Stimulated activated CD4-positive, alpha-beta T cell treated with anti-CD3 and anti-CD28 coated beads, Interleukin-2, amount 100 ng/mL, for 48 hours (primary cell): ENCODE measurements at regions not wholly inside any gene's neighbourhood (a gene's known extent, or its start where the extent isn't known, plus 50 kb on each side); places are given as distances from the start of the nearest gene placed in this dataset.

Source experiments
- DNase-seq, 2 donors: peaks; one replicate each; pipeline ENCODE4 v3.0.0-alpha.2; 2020

GRCh38 chr2:66093371-66093770, 341.6 kb upstream of the MEIS1 start:
- no peak for DNase-seq

- no peak for DNase-seq
These were observed 349.9 kb upstream of the MEIS1 start for GRCh38 chr2:66084948-66085590.

DNA sequence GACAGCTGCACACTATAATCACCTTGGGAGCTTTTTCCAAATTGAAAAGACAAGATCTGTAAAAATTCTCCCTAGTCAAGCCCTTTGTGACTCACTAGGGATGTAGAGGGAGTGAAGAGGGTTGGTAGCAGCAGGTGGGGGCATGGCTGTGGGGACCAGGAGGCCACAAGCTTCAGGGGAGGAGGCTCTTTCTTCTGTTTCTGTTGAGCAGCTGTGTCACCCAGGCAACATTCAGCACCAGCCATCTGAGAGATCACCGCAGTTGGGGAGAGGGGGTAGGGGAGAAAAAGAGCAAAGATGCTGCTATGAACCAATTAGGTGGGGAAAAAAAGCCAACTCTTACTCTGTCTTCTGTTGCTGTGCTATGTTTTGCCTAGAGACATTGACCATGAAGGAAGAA, 352.3 kb upstream of the MEIS1 start:
- DNase-seq, result no peak

DNA sequence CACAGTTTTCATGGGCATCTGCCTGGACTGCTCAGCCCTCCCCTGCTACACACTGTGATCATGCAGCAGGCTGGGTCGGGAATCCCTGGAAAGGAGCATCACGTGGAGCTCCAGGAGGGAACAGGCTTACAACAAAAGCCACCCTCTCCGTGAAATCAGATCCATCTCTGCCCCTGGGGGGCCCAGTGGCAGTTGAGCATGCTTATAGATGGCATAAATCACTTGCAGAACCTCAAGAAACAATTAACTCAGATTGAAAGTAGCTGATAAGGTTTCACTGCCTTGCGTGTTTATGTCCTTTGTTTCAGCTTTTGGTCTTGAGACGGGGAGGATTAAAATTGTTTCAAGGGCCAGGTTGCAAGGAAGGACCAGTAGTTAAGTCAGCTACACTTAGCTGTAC, 354.8 kb upstream of the MEIS1 start:
- DNase-seq, result no peak

DNA sequence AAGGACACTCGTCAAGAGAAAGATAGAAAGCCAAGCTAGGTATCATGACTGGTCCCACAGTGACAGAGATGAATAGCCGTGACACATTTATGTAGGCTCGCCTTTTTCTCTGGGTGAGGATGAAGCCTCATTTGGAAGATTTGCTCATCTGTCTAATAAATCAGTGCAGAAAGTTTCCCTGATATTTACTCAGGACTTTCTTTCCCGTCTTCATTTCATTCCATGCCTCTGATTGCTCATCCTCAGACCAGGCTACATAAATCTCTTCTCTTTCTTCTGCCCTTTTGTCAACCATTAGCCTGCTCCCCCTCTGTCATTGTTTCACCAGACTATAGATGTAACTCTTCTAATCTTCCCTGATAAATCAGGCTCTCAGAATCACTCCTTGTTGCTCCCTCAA, 361.8 kb upstream of the MEIS1 start:
- DNase-seq, result no peak

DNA sequence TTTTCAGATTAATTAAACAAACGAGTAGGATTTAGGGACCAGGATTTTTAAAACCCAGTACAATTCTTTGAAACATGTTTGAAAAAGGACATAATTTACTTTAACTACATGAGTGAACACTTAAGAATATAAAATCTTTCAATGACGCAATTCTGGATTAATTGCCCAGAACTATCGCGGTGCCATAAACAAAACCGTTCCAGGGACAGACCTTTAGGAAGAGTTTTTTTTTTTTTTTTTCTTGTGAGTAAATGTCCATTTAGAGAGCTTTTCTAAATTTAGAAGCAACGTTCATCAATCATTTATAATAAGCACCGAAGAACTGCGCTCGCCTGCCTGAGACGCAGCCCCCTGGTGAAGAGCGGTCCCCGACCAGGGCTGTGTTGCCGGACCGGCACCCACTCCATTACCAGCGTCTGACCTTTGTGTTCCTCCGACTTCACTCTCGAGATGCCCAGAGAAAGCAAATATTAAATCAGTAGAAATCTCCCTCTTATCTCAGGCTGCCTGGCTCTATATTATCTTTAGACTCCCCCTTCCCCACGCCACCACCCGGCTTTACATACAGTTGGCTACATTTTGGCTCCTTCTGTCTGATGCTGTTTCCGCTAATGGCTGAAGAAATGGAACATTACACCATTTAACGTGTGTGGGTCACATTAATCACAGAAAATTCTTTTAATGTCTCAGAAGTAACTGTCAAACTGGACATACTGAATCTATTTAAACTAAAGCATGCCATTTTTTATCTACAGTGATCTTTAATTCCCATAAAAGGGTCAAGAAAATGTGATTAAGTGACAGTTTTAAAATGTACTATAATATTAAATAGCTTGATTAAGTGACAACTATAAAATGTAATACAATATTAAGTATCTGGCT, 364.0 kb upstream of the MEIS1 start:
- no peak for DNase-seq

DNA sequence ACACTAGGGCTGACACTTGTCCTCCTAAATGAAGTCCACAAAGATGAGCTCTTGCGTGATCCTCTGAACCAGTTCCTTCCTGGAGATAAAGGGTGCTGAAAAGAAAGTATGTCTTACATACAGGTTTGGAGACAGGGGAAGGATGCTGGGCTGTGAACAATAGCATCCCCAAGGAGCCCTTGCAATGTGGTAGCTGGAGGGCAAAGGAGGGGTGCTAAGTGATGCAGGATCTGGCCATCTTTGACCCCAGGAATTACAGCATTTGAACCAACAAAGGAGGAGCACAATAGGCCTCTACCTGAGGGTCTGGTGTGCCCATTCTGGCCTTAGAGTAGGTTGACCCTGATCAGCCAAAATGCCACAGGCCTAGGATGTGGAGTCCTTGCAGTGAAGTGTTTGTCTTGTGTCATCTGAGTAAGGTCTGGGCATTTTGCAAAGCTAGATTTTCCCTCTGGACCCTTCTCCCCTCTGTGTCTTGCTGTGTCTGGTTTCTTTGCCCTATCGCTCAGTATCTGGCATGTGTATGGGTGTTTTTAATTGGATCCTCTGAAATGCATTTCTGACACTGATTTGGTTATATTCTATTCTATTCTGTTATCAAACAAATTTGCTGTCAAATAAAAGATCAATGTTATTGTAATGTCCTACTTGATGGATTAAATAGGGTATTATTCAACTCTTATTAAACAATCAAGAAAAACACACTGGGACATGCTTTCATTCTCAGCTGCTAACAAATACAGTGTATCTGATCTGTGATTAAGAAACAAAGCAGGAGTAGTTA, 364.8 kb upstream of the MEIS1 start:
- DNase-seq, result no peak

GRCh38 chr2:66066032-66066431, 368.9 kb upstream of the MEIS1 start:
- no peak for DNase-seq

- no peak for DNase-seq
These were observed 375.6 kb upstream of the MEIS1 start for GRCh38 chr2:66059332-66059731.

GRCh38 chr2:66058675-66059074, 376.2 kb upstream of the MEIS1 start:
- no peak for DNase-seq

DNA sequence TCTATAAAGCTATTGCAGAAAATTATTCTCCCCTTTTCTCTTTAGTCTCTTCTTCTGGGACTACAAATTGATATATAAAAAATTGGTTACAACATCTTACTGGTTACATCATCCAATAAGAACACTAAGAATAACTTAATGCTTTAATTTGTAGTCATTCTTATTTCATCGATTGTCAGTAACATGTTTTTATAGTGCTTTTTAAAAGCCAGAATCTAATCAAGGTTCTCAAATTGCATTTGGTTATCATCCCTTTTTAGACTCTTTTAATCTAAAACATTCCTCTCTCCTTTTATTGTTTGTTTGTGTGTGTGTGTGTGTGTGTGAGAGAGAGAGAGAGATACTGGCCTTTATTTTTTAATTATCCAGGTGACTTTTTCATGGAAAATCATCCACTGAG, 377.1 kb upstream of the MEIS1 start:
- no peak for DNase-seq

- no peak for DNase-seq
These were observed 384.5 kb upstream of the MEIS1 start for GRCh38 chr2:66050392-66050791.

- DNase-seq, result no peak
These were observed 386.3 kb upstream of the MEIS1 start for GRCh38 chr2:66048667-66049066.

DNA sequence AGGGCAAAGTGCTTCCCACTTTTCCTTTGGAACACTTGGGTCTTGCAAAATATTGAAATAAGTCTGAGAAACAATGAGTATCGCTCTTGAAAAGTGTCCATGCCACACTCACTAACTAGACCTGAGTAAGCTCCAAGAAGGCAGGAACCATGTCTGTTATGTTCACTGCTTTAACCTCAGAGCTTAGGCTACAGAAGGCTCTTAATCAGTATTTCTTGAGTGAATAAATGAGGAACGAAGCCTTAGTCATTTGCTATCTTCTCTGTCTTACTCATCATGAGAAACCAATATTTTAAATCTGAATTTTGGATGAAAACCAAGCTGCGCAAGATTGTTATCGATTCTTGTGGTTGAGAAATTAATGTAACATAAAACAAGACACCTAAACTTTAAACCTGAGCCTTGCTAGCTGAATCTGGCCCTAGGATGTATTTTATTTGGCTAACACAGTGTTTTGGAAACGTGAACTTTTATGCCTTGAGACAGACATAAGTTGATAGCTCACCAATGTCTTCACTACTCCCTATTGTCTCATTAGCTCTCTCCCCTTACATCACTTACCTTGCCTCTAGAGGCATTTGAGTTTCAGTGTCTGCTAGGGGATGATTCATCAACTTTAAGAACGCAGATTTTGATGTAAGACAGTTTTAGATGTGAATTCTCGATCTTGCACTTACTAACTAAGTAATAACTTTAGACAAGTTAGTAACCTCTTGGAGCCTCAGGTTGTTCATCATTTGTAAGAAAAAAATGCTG, 392.8 kb upstream of the MEIS1 start:
- DNase-seq, result no peak

GRCh38 chr2:66036948-66037347, 398.0 kb upstream of the MEIS1 start:
- no peak for DNase-seq

DNA sequence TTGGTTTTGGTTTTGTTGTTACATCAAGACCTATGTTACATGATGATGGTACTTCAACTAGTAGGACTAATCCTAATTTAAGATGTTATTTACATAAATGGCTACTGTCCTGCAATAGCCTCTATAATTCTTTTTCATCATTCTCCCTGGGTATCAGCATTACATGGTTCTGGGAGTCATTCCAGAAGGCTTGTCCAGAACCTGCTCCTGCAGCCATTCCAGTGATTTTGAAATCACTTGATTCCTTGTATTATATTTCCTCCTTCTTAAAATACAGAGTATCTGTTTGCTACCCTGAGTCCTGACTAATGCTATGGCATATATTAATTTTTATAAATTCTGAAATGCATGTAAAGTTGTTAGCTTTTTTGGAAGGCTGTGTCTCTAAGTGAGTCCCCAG, 400.5 kb upstream of the MEIS1 start:
- DNase-seq, result no peak

GRCh38 chr2:66032226-66032775, 402.6 kb upstream of the MEIS1 start:
- no peak for DNase-seq

DNA sequence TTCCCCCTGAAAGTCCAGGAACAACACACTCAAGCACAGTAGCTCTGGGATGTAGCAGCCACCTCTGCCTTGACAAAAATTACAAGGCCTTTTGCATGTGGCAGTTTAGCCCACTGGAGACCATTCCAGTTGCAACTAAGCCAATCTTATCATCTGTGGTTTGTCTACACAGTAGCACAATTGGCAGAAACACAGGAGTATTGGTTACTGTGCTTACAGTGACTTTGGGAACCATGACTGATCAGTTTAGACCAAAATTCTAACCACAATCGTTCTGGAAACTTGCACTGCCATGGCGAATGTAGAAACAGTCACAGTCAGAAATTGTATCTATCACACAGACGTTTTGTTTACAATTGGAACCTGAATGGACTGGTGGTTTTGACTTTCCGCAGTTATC, 403.7 kb upstream of the MEIS1 start:
- no peak for DNase-seq

DNA sequence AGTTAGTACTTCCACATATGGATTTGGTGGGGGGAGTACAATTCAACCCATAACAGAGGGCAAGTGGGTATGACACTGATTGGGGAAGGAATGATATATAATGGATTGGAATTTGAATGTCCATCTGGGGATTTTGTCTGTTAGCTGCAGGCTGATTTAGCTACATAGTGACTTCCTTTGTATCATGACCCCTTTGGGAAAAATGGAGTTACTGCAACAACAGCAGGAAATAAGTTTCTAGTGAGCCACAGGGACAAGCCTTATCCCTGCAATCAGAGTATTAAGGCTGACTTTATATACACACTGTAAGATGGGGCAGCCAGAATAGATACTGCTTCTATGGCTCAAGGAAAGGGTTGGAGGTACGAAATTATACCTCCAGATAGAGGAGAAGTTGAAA, 404.4 kb upstream of the MEIS1 start:
- DNase-seq, result no peak

GRCh38 chr2:66024391-66024790, 410.5 kb upstream of the MEIS1 start:
- no peak for DNase-seq

GRCh38 chr2:66021296-66021695, 413.6 kb upstream of the MEIS1 start:
- no peak for DNase-seq

- no peak for DNase-seq
These were observed 417.2 kb upstream of the MEIS1 start for GRCh38 chr2:66017763-66018162.

- no peak for DNase-seq
These were observed 420.5 kb upstream of the MEIS1 start for GRCh38 chr2:66014450-66014849.
